HL-60 (cell line): ENCODE measurements at regions not wholly inside any gene's neighbourhood (a gene's known extent, or its start where the extent isn't known, plus 50 kb on each side); places are given as distances from the start of the nearest gene placed in this dataset.

Experiments
- DNase-seq, 2 experiments: peaks; one replicate each; pipeline ENCODE4 v3.0.0-alpha.2; 2010 to 2020; ENCODE audit warnings: low read depth in 1 of 2, low spot score in 1 of 2
- H3K27ac ChIP-seq: fragments of 250-450 bp; sonication (Bioruptor Pico); replicated peaks from 2 replicates; pipeline ENCODE4 v1.5.1; 2020; ENCODE audit warnings: mild to moderate bottlenecking, moderate library complexity
- H3K27me3 ChIP-seq: fragments of 250-450 bp; sonication (Bioruptor Pico); 2 replicates; pipeline ENCODE4 v1.5.1; 2021; ENCODE audit warnings: mild to moderate bottlenecking, moderate library complexity; ENCODE audit not compliant: insufficient read depth, poor library complexity, severe bottlenecking
- H3K4me3 ChIP-seq: replicated peaks from 2 replicates; pipeline ENCODE4 v1.5.1; 2011; ENCODE audit warnings: mild to moderate bottlenecking, control low read depth, low read length; ENCODE audit not compliant: insufficient read depth
- GABPA ChIP-seq: IDR thresholded peaks from 2 replicates; pipeline ENCODE4 v1.6.1; 2012; ENCODE audit warnings: low read depth
- POLR2AphosphoS5 ChIP-seq: IDR thresholded peaks from 2 replicates; pipeline ENCODE4 v1.6.1; 2012; ENCODE audit warnings: low read depth
- SPI1 ChIP-seq: IDR thresholded peaks from 2 replicates; pipeline ENCODE4 v1.6.1; 2012; ENCODE audit warnings: low read depth, mild to moderate bottlenecking, borderline replicate concordance
- TF ChIP-seq, protein P1 (sequence below): IDR thresholded peaks from 2 replicates; pipeline ENCODE4 v1.6.1; 2012; ENCODE audit warnings: low read depth; ENCODE audit not compliant: insufficient replicate concordance
- TF ChIP-seq, protein P2 (sequence below): IDR thresholded peaks from one replicate; pipeline ENCODE4 v1.5.1; 2011; ENCODE audit warnings: low read length, control low read depth, inconsistent platforms; ENCODE audit not compliant: insufficient read depth

DNA sequence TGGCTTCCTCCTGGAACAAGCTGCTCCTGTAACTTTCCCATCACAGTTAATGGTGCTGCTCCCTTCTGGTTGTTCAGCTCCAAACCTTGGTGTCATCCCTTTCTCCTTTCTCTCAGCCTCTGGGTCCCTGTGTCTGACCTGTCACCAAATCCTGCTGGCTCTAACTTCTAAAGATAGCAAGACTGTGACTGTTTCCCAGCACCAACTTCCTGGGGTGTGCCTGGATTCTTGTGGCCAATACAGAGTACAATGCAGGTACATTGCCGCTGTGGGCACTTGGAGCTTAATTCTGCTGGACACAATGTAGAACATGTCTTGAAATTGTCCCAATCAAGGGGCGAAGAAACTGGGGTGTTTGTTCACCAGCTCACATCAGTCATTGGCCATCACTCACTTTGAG lies 156.7 kb upstream of the CSF3R start:
- H3K27me3 ChIP-seq: peaks cover 2% of the 10 kb centered on the region
- no peak for DNase-seq
- H3K4me3 ChIP-seq: no peak overlapping the region
- TF ChIP-seq, protein P1, sequence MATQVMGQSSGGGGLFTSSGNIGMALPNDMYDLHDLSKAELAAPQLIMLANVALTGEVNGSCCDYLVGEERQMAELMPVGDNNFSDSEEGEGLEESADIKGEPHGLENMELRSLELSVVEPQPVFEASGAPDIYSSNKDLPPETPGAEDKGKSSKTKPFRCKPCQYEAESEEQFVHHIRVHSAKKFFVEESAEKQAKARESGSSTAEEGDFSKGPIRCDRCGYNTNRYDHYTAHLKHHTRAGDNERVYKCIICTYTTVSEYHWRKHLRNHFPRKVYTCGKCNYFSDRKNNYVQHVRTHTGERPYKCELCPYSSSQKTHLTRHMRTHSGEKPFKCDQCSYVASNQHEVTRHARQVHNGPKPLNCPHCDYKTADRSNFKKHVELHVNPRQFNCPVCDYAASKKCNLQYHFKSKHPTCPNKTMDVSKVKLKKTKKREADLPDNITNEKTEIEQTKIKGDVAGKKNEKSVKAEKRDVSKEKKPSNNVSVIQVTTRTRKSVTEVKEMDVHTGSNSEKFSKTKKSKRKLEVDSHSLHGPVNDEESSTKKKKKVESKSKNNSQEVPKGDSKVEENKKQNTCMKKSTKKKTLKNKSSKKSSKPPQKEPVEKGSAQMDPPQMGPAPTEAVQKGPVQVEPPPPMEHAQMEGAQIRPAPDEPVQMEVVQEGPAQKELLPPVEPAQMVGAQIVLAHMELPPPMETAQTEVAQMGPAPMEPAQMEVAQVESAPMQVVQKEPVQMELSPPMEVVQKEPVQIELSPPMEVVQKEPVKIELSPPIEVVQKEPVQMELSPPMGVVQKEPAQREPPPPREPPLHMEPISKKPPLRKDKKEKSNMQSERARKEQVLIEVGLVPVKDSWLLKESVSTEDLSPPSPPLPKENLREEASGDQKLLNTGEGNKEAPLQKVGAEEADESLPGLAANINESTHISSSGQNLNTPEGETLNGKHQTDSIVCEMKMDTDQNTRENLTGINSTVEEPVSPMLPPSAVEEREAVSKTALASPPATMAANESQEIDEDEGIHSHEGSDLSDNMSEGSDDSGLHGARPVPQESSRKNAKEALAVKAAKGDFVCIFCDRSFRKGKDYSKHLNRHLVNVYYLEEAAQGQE: no peak
- TF ChIP-seq POLR2AphosphoS5: no peak
- no peak for TF ChIP-seq SPI1
- TF ChIP-seq, protein P2, sequence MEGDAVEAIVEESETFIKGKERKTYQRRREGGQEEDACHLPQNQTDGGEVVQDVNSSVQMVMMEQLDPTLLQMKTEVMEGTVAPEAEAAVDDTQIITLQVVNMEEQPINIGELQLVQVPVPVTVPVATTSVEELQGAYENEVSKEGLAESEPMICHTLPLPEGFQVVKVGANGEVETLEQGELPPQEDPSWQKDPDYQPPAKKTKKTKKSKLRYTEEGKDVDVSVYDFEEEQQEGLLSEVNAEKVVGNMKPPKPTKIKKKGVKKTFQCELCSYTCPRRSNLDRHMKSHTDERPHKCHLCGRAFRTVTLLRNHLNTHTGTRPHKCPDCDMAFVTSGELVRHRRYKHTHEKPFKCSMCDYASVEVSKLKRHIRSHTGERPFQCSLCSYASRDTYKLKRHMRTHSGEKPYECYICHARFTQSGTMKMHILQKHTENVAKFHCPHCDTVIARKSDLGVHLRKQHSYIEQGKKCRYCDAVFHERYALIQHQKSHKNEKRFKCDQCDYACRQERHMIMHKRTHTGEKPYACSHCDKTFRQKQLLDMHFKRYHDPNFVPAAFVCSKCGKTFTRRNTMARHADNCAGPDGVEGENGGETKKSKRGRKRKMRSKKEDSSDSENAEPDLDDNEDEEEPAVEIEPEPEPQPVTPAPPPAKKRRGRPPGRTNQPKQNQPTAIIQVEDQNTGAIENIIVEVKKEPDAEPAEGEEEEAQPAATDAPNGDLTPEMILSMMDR: no peak
- TF ChIP-seq GABPA: no peak
- no peak overlapping the region for H3K27ac ChIP-seq

DNA sequence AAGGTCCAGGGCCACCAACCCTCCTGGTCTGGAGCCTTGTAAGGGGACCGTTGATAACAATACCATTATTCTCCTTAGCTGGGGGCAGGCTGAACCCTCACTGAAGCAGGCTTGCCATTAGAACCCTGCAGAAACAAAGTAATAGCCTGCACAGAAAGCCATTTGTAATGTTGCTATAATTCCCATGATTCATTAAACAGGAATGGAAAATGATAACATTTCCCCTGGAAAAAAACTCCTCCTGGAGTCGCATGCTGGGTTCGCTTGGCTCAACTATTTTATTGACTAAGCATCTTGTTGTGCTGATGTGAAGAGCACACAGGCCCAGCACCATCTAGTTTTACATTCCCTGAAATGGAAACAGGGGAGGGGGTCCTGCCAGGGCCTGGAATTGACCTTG lies 155.6 kb upstream of the CSF3R start:
- no peak overlapping the region for H3K27ac ChIP-seq
- DNase-seq: no peak
- TF ChIP-seq, protein P1: no peak
- TF ChIP-seq GABPA (no peak), POLR2AphosphoS5 (no peak), SPI1 (no peak)
- TF ChIP-seq, protein P2: no peak
- H3K4me3 ChIP-seq: no peak overlapping the region
- H3K27me3 ChIP-seq: peaks cover 2% of the 10 kb centered on the region

DNA sequence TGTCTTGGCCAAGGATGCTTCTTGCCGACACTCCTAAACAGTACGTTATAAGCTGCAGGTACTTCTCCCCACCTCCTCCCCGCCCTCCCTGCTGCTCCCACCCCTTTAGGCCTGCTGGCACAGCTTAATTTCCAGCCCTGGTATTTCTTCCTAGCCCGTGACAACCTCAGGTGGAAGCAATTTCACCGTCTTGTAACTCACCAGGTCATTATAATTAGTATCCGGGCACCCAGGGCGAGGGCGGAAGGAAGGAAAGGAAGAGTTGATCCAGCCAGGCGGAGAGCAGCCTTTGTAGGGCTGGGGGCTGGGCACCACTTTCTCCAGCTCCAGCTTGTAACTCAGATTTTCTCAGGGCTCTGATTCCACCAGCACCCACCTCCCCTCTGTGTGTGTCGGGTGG lies 153.5 kb upstream of the CSF3R start:
- Histone ChIP-seq H3K4me3 (no peak overlapping the region), H3K27me3 (peaks cover 2% of the 10 kb centered on the region), H3K27ac (no peak overlapping the region)
- TF ChIP-seq, protein P2: no peak
- no peak for TF ChIP-seq GABPA
- TF ChIP-seq SPI1: no peak
- TF ChIP-seq, protein P1: no peak
- TF ChIP-seq POLR2AphosphoS5: no peak
- no peak for DNase-seq
